ENCODE measurements at regions not wholly inside any gene's neighbourhood (a gene's known extent, or its start where the extent isn't known, plus 50 kb on each side); places are given as distances from the start of the nearest gene placed in this dataset.

- H4K20me1 ChIP-seq (replicated peaks; ENCODE audit: insufficient read depth), result no peaks in the 10 kb centered on the region
- H3K4me1 ChIP-seq (ENCODE audit: insufficient read depth), result no peaks in the 10 kb centered on the region; the same call in 1 of the 2 replicates
- no peaks in the 10 kb centered on the region for H3F3A ChIP-seq (replicated peaks; ENCODE audit: low read depth)
- H3K4me3 ChIP-seq, result no peak overlapping the region
- H3K4me2 ChIP-seq, result no peak overlapping the region
- ATAC-seq (no peak), DNase-seq (ENCODE audit: low spot score) (no peak)
- no peaks in the 10 kb centered on the region; the same call in 1 of the 3 replicates for H3K4me1 Mint-ChIP-seq
- no peaks in the 10 kb centered on the region for H3K27me3 ChIP-seq (ENCODE audit: insufficient read depth)
- H3K27me3 Mint-ChIP-seq (ENCODE audit: insufficient read depth, low read depth, poor library complexity), result no peaks in the 10 kb centered on the region
- H3K27ac Mint-ChIP-seq, result no peak overlapping the region
- H2AFZ ChIP-seq, result no peak overlapping the region
- no peaks in the 10 kb centered on the region for H3K9me3 Mint-ChIP-seq
- no peaks in the 10 kb centered on the region for H3K36me3 Mint-ChIP-seq (ENCODE audit: low read depth)
- TF ChIP-seq POLR2AphosphoS5 (IDR thresholded peaks at IDR 0.05; ENCODE audit: low read depth) (no peak), JUNB (IDR thresholded peaks at IDR 0.05; ENCODE audit: unreplicated experiment) (no peak), REST (IDR thresholded peaks at IDR 0.05; ENCODE audit: unreplicated experiment) (no peak), CTCF (conservative IDR thresholded peaks at IDR 0.05; ENCODE audit: low read depth in 2 of 2) (no peak), ZNF114 (CRISPR knock-in tag; IDR thresholded peaks at IDR 0.05) (no peak), ETS1 (IDR thresholded peaks at IDR 0.05) (no peak), ZNF331 (CRISPR knock-in tag; IDR thresholded peaks at IDR 0.05; ENCODE audit: low read depth) (no peak)
- H3K79me2 ChIP-seq (replicated peaks; ENCODE audit: insufficient read depth), result no peaks in the 10 kb centered on the region
- no peaks in the 10 kb centered on the region for H3K9me2 ChIP-seq (ENCODE audit: insufficient read depth)
- no peaks in the 10 kb centered on the region for H3K36me3 ChIP-seq (ENCODE audit: insufficient read depth)
- H3K27ac ChIP-seq (ENCODE audit: low read depth), result no peak overlapping the region
- H3K4me3 Mint-ChIP-seq, result no peak overlapping the region
Observed at GRCh38 chr10:106424054-106424453, 740.5 kb downstream of the SORCS1 start.

- no peaks in the 10 kb centered on the region for H3K36me3 ChIP-seq (ENCODE audit: insufficient read depth)
- H3K4me1 ChIP-seq (ENCODE audit: insufficient read depth), result no peaks in the 10 kb centered on the region
- H3K4me3 Mint-ChIP-seq, result no peak overlapping the region
- no peaks in the 10 kb centered on the region for H3F3A ChIP-seq (replicated peaks; ENCODE audit: low read depth)
- ATAC-seq, result no peak
- H3K27me3 ChIP-seq (ENCODE audit: insufficient read depth), result no peaks in the 10 kb centered on the region
- no peaks in the 10 kb centered on the region for H3K27me3 Mint-ChIP-seq (ENCODE audit: insufficient read depth, low read depth, poor library complexity)
- H3K9me2 ChIP-seq (ENCODE audit: insufficient read depth), result peaks cover 7% of the 10 kb centered on the region; the same call in 1 of the 2 replicates
- no peaks in the 10 kb centered on the region for H3K4me1 Mint-ChIP-seq
- no peak overlapping the region for H2AFZ ChIP-seq
- DNase-seq (ENCODE audit: low spot score), result no peak
- H3K9me3 Mint-ChIP-seq, result no peaks in the 10 kb centered on the region
- no peak overlapping the region for H3K27ac ChIP-seq (ENCODE audit: low read depth)
- H3K4me2 ChIP-seq, result no peak overlapping the region
- no peaks in the 10 kb centered on the region for H3K79me2 ChIP-seq (replicated peaks; ENCODE audit: insufficient read depth)
- no peaks in the 10 kb centered on the region for H4K20me1 ChIP-seq (replicated peaks; ENCODE audit: insufficient read depth)
- H3K36me3 Mint-ChIP-seq (ENCODE audit: low read depth), result no peaks in the 10 kb centered on the region
- H3K4me3 ChIP-seq, result no peak overlapping the region
- H3K27ac Mint-ChIP-seq, result no peak overlapping the region
- TF ChIP-seq JUNB (IDR thresholded peaks at IDR 0.05; ENCODE audit: unreplicated experiment) (no peak), ZNF462 (CRISPR knock-in tag; IDR thresholded peaks at IDR 0.05) (no peak), ZNF114 (CRISPR knock-in tag; IDR thresholded peaks at IDR 0.05) (no peak)
Observed at GRCh38 chr10:106410331-106410730, 754.2 kb downstream of the SORCS1 start.

Data from GM23338 (cell line).